Cardiac fibroblast (primary cell): ENCODE measurements at regions not wholly inside any gene's neighbourhood (a gene's known extent, or its start where the extent isn't known, plus 50 kb on each side); places are given as distances from the start of the nearest gene placed in this dataset.
A peak's percentile ranks its signal among the peaks of the same experiment; 100 is the strongest.

Experiments used
- DNase-seq, 2 donors: peaks; one replicate each; pipeline versions ENCODE4 v3.0.0 to v3.0.0-alpha.2; 2010; ENCODE audit warnings: low read depth in 2 of 2
- H3K4me3 ChIP-seq, 2 donors: replicated peaks in 1 of 2; 1 replicate in 1 of 2; 2 replicates in 1 of 2; pipeline ENCODE4 v1.5.1; 2011; ENCODE audit warnings: low read depth in 2 of 2, low read length in 2 of 2, mild to moderate bottlenecking in 2 of 2, moderate library complexity in 1 of 2
- TF ChIP-seq, protein P1 (sequence below): IDR thresholded peaks from one replicate; pipeline ENCODE4 v1.5.1; 2011; ENCODE audit warnings: low read depth, mild to moderate bottlenecking, low read length, inconsistent platforms

- H3K4me3 ChIP-seq = no peak overlapping the region
- DNase-seq = no peak
- TF ChIP-seq, protein P1, sequence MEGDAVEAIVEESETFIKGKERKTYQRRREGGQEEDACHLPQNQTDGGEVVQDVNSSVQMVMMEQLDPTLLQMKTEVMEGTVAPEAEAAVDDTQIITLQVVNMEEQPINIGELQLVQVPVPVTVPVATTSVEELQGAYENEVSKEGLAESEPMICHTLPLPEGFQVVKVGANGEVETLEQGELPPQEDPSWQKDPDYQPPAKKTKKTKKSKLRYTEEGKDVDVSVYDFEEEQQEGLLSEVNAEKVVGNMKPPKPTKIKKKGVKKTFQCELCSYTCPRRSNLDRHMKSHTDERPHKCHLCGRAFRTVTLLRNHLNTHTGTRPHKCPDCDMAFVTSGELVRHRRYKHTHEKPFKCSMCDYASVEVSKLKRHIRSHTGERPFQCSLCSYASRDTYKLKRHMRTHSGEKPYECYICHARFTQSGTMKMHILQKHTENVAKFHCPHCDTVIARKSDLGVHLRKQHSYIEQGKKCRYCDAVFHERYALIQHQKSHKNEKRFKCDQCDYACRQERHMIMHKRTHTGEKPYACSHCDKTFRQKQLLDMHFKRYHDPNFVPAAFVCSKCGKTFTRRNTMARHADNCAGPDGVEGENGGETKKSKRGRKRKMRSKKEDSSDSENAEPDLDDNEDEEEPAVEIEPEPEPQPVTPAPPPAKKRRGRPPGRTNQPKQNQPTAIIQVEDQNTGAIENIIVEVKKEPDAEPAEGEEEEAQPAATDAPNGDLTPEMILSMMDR = no peak
Measured at GRCh38 chr5:97548739-97549080, 365.7 kb upstream of the RIOK2 start.

DNA sequence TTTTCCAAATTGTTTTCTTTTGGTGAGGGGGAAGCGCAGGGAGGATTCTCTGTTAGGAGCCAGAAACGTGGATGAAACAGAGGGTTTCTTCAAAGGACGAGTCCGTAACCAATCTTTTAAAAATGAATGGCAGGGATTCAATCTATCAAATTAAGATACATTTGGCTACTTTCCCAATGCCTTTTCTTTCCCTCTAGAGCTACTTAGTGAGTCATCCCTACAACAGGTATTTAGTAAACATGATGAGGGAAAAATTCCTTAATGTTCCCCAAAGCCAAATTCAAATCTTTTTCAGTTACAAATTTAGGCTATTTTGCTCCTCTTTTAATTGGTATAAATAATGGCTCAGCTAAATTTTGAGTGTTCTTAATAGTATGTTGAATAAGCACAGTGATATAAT, 366.4 kb upstream of the RIOK2 start:
- TF ChIP-seq, protein P1 = no peak
- DNase-seq = no peak
- H3K4me3 ChIP-seq = no peak overlapping the region

DNA sequence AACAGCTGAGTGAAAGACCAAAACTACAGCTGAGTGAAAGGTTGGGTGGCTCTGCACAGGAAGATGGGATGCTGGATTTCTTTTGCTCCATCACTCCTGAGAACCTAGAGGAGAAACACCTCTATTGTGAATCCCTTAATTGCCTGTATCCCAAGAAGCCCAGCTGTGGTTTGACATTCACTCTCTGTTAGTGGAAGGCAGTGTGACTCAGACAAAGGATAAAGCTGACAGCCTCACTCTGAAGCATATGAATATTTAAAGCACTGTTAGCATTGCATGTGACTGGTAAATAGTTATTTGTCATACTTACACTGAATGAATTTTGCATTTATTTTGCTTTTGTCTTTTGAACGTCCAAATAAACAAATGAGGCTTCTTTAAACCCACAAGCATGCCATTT, 367.1 kb upstream of the RIOK2 start:
- H3K4me3 ChIP-seq = no peak overlapping the region
- peak; percentile 37 to 71 for DNase-seq
- TF ChIP-seq, protein P1 = no peak

GRCh38 chr5:97550818-97551217, 367.8 kb upstream of the RIOK2 start:
- TF ChIP-seq, protein P1 = no peak
- DNase-seq = no peak
- no peak overlapping the region for H3K4me3 ChIP-seq

DNA sequence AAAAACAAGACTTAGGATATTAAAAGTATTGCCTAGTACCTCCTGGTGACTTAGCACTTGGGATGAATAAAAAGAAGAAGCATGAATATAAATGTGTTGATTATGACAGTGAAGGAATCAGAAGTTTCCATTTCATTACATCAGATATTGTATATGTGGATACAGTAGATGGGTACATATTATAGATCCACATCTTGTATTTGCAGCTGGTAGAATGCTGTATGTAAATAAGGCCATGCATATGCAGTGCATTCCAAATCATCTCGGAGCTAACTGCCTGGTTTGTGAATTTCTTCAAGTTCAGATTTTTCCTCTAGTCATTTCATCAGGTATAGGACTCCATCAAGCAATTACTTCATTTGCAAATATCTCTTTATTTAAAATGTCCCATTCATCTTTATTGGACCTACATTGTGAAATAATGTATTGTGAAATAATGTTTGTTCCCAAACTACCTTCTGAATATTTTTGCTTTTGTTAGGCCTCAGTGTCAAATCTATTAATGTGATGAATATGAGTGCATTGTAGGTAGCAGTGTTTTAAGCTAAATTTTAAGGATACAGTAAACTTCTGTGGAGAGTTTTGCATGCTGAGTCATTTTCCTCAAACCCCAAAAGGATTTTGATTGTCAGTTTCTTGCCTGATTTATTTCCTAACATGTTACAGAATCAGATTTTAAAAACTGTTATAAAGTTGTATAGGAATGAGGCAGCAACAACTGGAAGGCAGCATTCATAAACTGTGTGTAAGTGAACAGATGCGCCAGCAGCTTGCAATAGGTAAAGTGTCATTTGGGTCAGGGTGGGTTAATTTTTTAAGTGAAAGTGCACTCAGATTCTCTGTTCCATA, 370.8 kb upstream of the RIOK2 start:
- TF ChIP-seq, protein P1 = no peak

GRCh38 chr5:97554977-97555643, 372.1 kb upstream of the RIOK2 start:
- no peak overlapping the region for H3K4me3 ChIP-seq
- DNase-seq = peak; percentile 22 to 83
- TF ChIP-seq, protein P1 = no peak

More for the DNA sequence above, 370.8 kb upstream of the RIOK2 start:
- no peak overlapping the region for H3K4me3 ChIP-seq
- DNase-seq = peak in 1 of 2 donors; percentile 33
